ENCODE measurements at regions not wholly inside any gene's neighbourhood (a gene's known extent, or its start where the extent isn't known, plus 50 kb on each side); places are given as distances from the start of the nearest gene placed in this dataset.

- TF ChIP-seq CTCF (IDR thresholded peaks at IDR 0.05), result no peak
- TF ChIP-seq POLR2A (IDR thresholded peaks at IDR 0.05), result no peak
Measured at GRCh38 chr4:18100657-18101056, 79.1 kb upstream of the LCORL start.

Data from adrenal gland (tissue), 5 donors.